IMR-90 (cell line): ENCODE measurements at regions not wholly inside any gene's neighbourhood (a gene's known extent, or its start where the extent isn't known, plus 50 kb on each side); places are given as distances from the start of the nearest gene placed in this dataset.

Source experiments
- CTCF ChIP-seq: conservative IDR thresholded peaks from 2 replicates; pipeline ENCODE4 v1.5.1; 2012; ENCODE audit warnings: mild to moderate bottlenecking, low read depth, low read length, improper control_type of control experiment
- MXI1 ChIP-seq: IDR thresholded peaks from 2 replicates; pipeline ENCODE4 v1.6.1; 2012; ENCODE audit warnings: low read depth, mild to moderate bottlenecking, low read length, moderate library complexity, borderline replicate concordance
- POLR2A ChIP-seq: IDR thresholded peaks from 2 replicates; pipeline ENCODE4 v1.6.1; 2012; ENCODE audit warnings: mild to moderate bottlenecking, low read depth, low read length

GRCh38 chr16:64585367-64585766 lies 536.5 kb downstream of the CDH11 start:
- TF ChIP-seq CTCF, result no peak
- no peak for TF ChIP-seq POLR2A
- no peak for TF ChIP-seq MXI1
